Stimulated activated CD8-positive, alpha-beta memory T cell treated with anti-CD3 and anti-CD28 coated beads, Interleukin-7, amount 100 ng/mL, for 4 hours (primary cell): ENCODE measurements at regions not wholly inside any gene's neighbourhood (a gene's known extent, or its start where the extent isn't known, plus 50 kb on each side); places are given as distances from the start of the nearest gene placed in this dataset.

Experiments used
- DNase-seq, 2 donors: peaks; one replicate each; pipeline ENCODE4 v3.0.0-alpha.2; 2020; ENCODE audit warnings: low read depth in 2 of 2

DNA sequence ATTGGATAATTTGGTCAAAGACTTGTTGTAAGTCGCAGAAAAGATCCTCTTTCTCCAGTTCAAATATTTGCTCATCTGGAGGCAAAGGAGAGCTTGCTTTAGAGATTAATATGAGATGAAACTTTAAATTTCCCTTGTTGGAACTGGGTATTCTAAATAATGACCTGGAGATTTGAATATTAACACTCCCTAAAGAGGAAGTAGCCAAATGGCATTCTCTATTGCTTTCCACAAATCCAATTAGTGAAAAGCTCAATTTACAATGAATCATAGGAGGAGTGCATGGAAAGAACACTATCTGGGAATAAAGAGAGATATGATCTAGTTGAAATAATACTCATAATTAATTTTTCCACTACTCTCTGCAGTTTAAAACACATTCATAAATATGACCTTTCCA lies 641.6 kb upstream of the TENM4 start:
- no peak for DNase-seq

DNA sequence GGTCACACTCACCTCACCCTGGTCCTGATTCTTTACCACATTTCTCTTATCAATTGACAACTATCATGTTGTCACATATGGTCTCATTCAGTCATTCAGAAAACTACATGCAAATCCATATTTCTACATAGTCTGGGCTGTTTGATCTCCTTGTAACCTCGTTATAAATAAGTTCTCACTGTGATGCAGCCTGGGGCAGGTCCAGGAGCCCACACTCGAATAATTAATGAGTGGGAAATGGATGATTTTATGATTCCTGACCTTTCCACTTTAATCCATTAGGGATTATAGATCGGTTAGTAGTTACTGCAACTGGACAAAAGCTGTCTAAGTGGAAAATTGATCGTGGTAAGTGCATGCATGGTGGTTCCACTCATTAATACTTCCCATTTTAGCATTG lies 636.3 kb upstream of the TENM4 start:
- DNase-seq: no peak

- no peak for DNase-seq
These were observed 634.0 kb upstream of the TENM4 start for GRCh38 chr11:80074837-80075236.

- no peak for DNase-seq
These were observed 625.5 kb upstream of the TENM4 start for GRCh38 chr11:80066291-80066690.

GRCh38 chr11:80065086-80065485 lies 624.3 kb upstream of the TENM4 start:
- DNase-seq: no peak

DNA sequence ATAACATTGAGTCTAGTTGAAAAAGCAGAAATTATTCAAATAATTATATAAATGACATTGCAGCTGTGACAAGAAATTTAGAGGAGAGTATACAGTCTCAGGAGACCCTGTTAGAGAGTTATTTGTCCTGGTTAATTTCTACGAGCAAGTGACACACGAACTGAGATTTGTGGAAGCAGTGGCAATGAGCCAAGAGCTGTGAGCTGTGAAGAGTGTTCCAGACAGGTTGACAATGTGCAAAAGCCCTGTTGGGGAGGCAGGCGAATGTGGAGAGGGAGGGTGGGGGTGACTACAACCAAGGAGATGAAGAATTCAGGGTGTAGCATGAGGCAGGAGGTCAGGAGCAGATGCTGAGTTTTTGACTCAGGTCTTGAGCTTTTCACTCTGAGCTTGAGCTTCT lies 620.2 kb upstream of the TENM4 start:
- no peak for DNase-seq

- DNase-seq: no peak
These were observed 613.8 kb upstream of the TENM4 start for GRCh38 chr11:80054582-80055165.

DNA sequence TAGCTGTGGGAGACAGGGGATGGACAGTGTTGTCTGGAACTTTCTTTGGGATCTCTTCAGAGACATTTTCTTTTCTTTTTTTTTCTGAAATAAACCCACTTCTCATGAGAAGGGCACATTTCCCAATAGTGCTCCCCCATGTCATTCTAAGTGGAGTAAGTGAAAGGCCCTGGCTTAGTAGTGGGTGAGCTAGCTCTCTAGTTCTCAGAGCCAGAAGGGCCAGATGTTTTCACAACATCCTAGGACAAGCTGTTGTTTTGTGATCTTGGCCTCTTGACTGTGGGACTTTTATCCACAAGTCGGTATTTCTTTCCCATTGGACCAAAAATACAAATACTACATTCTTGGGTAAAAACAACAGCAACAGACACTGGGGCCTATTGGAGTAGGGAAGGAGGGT lies 607.7 kb upstream of the TENM4 start:
- no peak for DNase-seq

GRCh38 chr11:80041136-80042000 lies 600.5 kb upstream of the TENM4 start:
- no peak for DNase-seq

- no peak for DNase-seq
These were observed 594.0 kb upstream of the TENM4 start for GRCh38 chr11:80034801-80035200.

- no peak for DNase-seq
These were observed 590.3 kb upstream of the TENM4 start for GRCh38 chr11:80031014-80031600.

DNA sequence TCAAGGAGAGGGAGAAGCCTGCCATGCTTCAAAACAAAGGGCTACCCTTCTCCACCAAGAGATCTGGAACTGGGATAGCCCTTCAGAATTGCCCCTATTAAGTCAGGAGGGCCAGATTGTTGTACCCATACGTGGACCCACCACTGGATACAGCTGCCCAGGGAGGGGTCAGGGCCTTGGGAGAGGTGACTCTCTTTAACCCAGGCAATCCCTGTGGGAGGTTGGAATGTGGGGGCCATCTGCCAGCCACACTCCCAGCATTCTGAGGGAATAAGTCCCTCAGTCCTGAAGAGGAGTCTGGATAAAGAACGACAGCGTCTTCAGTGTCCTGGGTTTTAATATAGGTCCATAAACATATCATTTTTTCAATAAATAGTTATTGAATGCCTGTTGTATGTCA lies 588.2 kb upstream of the TENM4 start:
- no peak for DNase-seq

DNA sequence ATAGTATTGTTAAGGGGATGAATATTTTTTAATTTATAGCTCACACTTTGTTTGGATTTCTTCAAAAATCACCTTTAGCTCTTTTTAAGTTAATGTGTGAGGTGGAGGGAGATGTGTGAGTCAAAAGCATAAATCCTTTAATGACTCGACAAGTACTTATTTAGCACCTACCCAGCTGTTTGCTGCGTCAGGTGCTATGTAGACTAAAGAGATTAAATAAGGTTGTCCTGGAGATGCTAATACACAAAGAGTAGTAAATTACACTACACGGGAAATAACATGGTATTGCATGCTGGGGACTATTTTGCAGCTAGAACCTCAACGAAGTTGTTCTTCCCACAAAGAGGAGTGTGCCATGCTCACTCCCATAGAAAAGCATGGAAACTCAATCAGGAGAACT lies 583.3 kb upstream of the TENM4 start:
- DNase-seq: no peak

GRCh38 chr11:80023386-80023785 lies 582.6 kb upstream of the TENM4 start:
- DNase-seq: no peak

- DNase-seq: no peak
These were observed 569.7 kb upstream of the TENM4 start for GRCh38 chr11:80010536-80010935.

- DNase-seq: no peak
These were observed 568.3 kb upstream of the TENM4 start for GRCh38 chr11:80009081-80009480.

DNA sequence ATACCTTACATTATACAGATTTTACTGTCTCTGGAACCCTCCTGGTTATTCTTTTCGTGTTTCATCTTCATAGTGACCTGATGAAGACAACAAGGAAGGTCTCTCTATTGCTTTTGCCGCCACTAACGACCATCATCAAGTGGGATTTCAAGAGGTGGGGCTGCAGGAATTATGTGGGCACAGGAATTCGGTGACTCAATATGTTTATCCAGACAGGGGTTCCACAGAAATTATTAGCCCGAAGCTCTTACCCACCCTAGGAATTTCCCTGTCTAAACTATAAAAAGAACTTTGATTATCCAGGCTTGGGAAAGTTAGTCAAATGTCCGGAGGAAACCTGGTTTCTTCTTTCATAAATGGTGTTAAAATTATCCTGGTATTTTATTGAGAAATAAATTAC lies 566.8 kb upstream of the TENM4 start:
- DNase-seq: no peak

GRCh38 chr11:79990141-79990540 lies 549.3 kb upstream of the TENM4 start:
- no peak for DNase-seq

GRCh38 chr11:79982185-79982584 lies 541.4 kb upstream of the TENM4 start:
- DNase-seq: no peak

DNA sequence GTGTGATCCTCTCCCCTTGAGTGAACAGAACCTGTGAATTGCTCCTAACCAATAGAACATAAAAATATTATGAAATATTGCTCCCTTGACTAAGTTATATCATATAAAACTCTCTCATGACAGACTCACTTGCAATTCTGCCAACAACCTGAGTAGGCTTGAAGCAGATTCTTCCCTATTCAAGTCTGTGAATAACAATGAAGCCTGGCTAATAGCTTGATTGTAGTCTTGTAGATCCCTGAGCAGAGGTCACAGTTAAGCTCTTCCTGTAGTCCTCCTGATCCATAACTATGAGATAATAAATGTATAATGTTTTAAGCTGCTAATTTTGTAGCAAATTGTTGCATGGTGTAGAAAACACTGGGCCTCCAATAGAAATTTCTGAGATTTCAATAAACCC lies 540.1 kb upstream of the TENM4 start:
- DNase-seq: no peak

DNA sequence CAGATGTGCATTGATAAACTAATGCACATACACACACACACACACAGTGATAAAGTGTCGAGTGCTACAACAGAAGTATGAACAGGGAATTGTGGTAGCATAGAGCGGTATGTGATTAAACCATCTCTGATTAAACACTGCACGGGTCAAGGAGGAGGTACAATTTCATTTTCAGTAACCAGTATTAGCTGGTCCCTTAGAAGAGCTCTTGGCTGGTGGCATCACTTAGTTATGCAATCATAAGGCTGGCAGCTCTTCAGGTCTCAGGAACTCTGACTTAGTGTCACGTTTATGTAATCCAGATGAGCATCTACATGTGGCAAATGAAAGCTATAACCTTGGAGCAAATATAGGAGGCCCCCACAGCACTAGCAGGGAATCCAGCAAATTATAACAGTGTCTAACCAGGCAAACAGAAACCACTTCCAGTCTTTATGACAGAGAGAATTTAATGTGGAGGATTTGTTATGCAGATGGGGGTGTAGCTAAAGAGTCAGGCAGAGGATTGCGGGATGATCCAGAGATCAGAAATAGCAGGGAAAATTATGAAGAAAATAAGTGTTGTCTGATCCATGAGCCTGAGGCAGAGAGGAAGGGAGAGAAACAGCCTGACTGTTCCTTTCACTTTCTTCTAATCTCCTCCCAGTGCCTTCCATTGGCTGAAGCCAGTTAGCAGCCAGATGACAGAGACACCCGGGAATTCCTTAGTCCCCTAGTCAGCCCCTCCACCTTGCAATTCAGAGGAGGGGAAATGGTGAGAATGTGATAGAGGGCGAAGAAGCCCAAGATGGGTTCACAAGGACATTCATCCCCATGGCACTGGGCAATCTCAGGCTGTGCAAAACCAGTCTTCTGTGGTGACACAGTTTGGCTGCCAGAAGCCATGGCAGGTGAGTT lies 533.1 kb upstream of the TENM4 start:
- no peak for DNase-seq

DNA sequence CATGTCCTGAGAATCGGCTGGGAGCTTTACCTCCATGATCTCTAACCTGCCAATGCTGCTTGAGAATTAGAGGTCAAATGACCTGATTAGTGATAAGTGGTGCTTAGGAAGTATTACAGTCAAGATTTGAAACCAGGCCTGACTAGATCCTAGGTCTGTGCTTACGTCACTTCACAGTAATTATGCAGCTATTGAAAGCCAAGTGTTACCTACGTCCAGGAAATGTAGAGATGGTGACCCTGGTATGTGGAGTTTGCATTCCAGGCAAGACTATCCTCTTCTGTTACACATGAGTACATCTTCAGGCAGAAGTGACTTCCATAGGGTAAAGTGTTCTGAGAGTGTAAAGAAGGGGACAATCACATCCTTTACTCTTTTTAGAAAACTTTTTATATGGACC lies 530.4 kb upstream of the TENM4 start:
- DNase-seq: no peak
